Psoas muscle (tissue), 7 donors: ENCODE measurements at regions not wholly inside any gene's neighbourhood (a gene's known extent, or its start where the extent isn't known, plus 50 kb on each side); places are given as distances from the start of the nearest gene placed in this dataset.

Experiments used
- ATAC-seq, 4 donors: fragments of 200-7000 bp; cut with Tn5 transposase; one replicate each; pipeline ENCODE4 v1.9.1; 2020; ENCODE audit warnings: moderate library complexity in 3 of 4, mild to moderate bottlenecking in 2 of 4
- DNase-seq, 2 donors: peaks; one replicate each; pipeline ENCODE4 v3.0.0-alpha.2; 2020
- H3K27ac ChIP-seq: fragments of 200-600 bp; one replicate; pipeline ENCODE4 v1.8.0; 2022
- H3K27me3 ChIP-seq, 3 donors: fragments of 200-600 bp in 1 of 3; one replicate each; pipeline versions ENCODE4 v1.6.1 to v1.8.0; 2013 to 2022; ENCODE audit warnings: low read length in 2 of 3, mild to moderate bottlenecking in 2 of 3, moderate library complexity in 1 of 3; ENCODE audit not compliant: insufficient read depth in 3 of 3
- H3K36me3 ChIP-seq, 2 donors: fragments of 200-600 bp in 1 of 2; one replicate each; pipeline versions ENCODE4 v1.6.1 to v1.8.0; 2013 to 2022; ENCODE audit warnings: low read depth in 1 of 2, mild to moderate bottlenecking in 1 of 2, moderate library complexity in 1 of 2; ENCODE audit not compliant: insufficient read depth in 1 of 2
- H3K4me1 ChIP-seq: fragments of 200-600 bp; one replicate; pipeline ENCODE4 v1.8.0; 2022
- H3K4me3 ChIP-seq: fragments of 200-600 bp; one replicate; pipeline ENCODE4 v1.8.0; 2022; ENCODE audit warnings: mild to moderate bottlenecking
- H3K9me3 ChIP-seq: fragments of 200-600 bp; one replicate; pipeline ENCODE4 v1.8.0; 2022
- CTCF ChIP-seq: fragments of 200-600 bp; IDR thresholded peaks from one replicate; pipeline ENCODE4 v1.8.0; 2022; ENCODE audit warnings: antibody characterized with exemption
- WGBS, 3 donors: extraction: QIAGEN DNeasy Blood & Tissue Kit; methylation state at CpG; one replicate each; pipeline versions ENCODE4 v1.1.6 to v1.1.7; 2013; 5-methylcytosine and 5-hydroxymethylcytosine counted together
- intact Hi-C, 2 donors: fragments of 100-400 bp; cut with DNase I; formaldehyde crosslinking; loops; one replicate each; pipeline versions ENCODE4 v1.11.0 to v1.14.2; 2022
- donor health status: healthy with polysubstance abuse.
- donor health status: DM: no; HTN: no; CAD: no; lungs with moderate emphysema.
- donor health status: Bipolar disorder and iron deficiency.
- donor health status: healthy.
- donor health status: DM: yes; HTN: yes; CAD: no.
- donor health status: DM: no; HTN: no; CAD: no.
- donor health status: DM: yes; HTN: yes; CAD: no.

GRCh38 chr12:62014330-62014729 is 245.9 kb upstream of the USP15 start:
- Histone ChIP-seq H3K4me1 (no peaks in the 10 kb centered on the region), H3K9me3 (no peaks in the 10 kb centered on the region), H3K4me3 (no peak overlapping the region), H3K36me3 (no peaks in the 10 kb centered on the region), H3K27ac (no peak overlapping the region), H3K27me3 (no peaks in the 10 kb centered on the region)
- TF ChIP-seq CTCF, result no peak
- ATAC-seq (no peak), DNase-seq (no peak)
- 92 to 94% (median 93%) methylated on average over 8 of the region's 8 CpGs for WGBS, 3 donors
- intact Hi-C loops, result no loop called here

GRCh38 chr12:62016021-62016420 is 244.2 kb upstream of the USP15 start:
- ATAC-seq, result no peak
- H3K4me1 ChIP-seq, result no peaks in the 10 kb centered on the region
- no peak overlapping the region for H3K4me3 ChIP-seq
- no peak overlapping the region for H3K27ac ChIP-seq
- H3K27me3 ChIP-seq, result no peaks in the 10 kb centered on the region
- no peaks in the 10 kb centered on the region for H3K36me3 ChIP-seq
- TF ChIP-seq CTCF, result no peak
- H3K9me3 ChIP-seq, result no peaks in the 10 kb centered on the region
- WGBS, 3 donors, result 71 to 78% (median 77%) methylated on average over 3 of the region's 3 CpGs
- intact Hi-C loops, result no loop called here
- DNase-seq, result no peak

GRCh38 chr12:62021808-62022207 is 238.4 kb upstream of the USP15 start:
- intact Hi-C loops, result no loop called here
- Histone ChIP-seq H3K4me3 (no peak overlapping the region), H3K4me1 (no peaks in the 10 kb centered on the region), H3K27ac (no peak overlapping the region), H3K36me3 (no peaks in the 10 kb centered on the region), H3K27me3 (no peaks in the 10 kb centered on the region), H3K9me3 (no peaks in the 10 kb centered on the region)
- DNase-seq (no peak), ATAC-seq (no peak)
- WGBS, 3 donors, result 82 to 94% (median 90%) methylated on average over 6 of the region's 6 CpGs
- no peak for TF ChIP-seq CTCF

DNA sequence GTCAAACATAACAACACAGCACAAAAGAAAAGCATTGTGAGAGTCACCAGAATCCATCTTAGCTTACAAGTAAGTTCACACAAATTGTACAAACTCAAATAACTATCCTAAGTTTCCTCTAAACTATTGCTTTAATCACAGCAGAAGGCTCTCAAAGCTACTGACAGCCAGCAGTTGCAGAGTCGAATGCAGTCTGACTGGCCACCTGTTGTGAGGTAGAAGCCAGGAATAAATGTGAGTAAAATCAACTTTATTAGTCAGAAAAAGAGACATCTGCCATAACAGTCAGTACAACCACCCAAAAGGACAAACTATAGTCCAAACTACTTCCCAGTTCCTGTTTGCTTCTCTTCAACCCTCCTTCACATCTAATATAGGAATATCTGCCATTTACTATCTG is 231.7 kb upstream of the USP15 start:
- 23 to 33% (median 26%) methylated on average over 1 of the region's 1 CpG for WGBS, 3 donors
- Histone ChIP-seq H3K4me3 (no peak overlapping the region), H3K4me1 (no peaks in the 10 kb centered on the region), H3K9me3 (no peaks in the 10 kb centered on the region), H3K36me3 (no peaks in the 10 kb centered on the region), H3K27ac (no peak overlapping the region), H3K27me3 (no peaks in the 10 kb centered on the region)
- no peak for TF ChIP-seq CTCF
- intact Hi-C loops, result no loop called here
- DNase-seq (no peak), ATAC-seq (no peak)

- WGBS, 3 donors, result 59 to 64% (median 63%) methylated on average over 2 of the region's 2 CpGs
- ATAC-seq, result no peak
- Histone ChIP-seq H3K4me1 (no peaks in the 10 kb centered on the region), H3K9me3 (no peaks in the 10 kb centered on the region), H3K27ac (no peak overlapping the region), H3K27me3 (no peaks in the 10 kb centered on the region), H3K36me3 (no peaks in the 10 kb centered on the region), H3K4me3 (no peak overlapping the region)
- intact Hi-C loops, result no loop called here
- no peak for DNase-seq
- TF ChIP-seq CTCF, result no peak
Observed at GRCh38 chr12:62032870-62033269, 227.3 kb upstream of the USP15 start.
